ENCODE measurements at regions not wholly inside any gene's neighbourhood (a gene's known extent, or its start where the extent isn't known, plus 50 kb on each side); places are given as distances from the start of the nearest gene placed in this dataset.

DNA sequence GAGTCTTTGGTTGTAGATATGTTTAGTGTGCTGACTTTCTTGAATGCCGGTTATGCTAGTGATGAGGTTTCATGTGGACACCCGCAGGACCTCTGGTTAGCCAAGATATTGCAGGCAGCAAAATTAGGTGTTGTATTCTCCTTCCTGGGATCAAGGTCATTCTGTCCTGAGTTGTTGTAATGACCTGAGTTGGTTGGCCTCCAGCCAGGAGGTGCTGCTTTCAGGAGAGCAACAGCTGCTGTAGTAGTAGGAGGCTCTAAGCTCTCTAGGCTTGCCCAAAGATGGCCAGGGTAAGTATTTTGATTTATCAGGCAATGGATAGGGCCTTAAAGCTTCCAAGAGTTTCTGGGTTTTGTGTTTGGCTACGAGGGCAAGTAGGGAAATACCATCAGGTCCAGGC lies 56.0 kb upstream of the BDKRB2 start:
- no peak for TF ChIP-seq CTCF (IDR thresholded peaks at IDR 0.05)
- no peak for TF ChIP-seq POLR2A (IDR thresholded peaks at IDR 0.05)
